ENCODE measurements at regions not wholly inside any gene's neighbourhood (a gene's known extent, or its start where the extent isn't known, plus 50 kb on each side); places are given as distances from the start of the nearest gene placed in this dataset.

DNA sequence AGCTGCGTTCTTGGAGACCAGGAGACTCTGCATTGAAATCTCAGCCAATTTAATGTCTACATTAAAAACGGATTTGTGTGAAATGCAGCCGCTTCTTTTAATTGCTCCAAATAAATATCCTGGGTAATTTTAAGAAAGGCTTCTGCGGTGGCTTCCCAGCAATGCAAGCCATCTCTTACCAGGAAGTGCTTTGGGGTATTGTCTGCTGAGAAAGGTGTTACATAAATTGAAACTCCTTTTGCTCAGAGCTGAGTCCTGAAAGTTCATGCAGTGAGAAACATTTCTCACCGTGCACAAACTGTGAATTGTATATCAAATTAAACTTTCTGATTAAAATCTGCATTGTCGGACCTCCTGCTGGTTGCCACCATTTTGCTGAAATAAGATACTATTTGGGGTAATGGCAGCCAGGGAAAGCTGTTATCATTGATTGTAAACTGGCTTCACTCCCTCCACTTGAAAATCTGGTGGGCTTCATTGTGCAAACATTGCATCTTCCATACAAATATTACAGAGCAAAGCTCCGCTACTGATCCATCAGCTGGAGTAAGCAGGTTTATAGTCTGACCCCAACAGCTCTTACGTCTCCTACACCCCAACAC lies 59.5 kb downstream of the ZIC5 start:
- no peak for ATAC-seq
- intact Hi-C loops (cut with DNase I), result loop anchor here in 1 of 2 donors (10.0 kb wide), 2 partner anchors 323 to 603 kb away; no protein-coding TSS in a partner anchor

DNA sequence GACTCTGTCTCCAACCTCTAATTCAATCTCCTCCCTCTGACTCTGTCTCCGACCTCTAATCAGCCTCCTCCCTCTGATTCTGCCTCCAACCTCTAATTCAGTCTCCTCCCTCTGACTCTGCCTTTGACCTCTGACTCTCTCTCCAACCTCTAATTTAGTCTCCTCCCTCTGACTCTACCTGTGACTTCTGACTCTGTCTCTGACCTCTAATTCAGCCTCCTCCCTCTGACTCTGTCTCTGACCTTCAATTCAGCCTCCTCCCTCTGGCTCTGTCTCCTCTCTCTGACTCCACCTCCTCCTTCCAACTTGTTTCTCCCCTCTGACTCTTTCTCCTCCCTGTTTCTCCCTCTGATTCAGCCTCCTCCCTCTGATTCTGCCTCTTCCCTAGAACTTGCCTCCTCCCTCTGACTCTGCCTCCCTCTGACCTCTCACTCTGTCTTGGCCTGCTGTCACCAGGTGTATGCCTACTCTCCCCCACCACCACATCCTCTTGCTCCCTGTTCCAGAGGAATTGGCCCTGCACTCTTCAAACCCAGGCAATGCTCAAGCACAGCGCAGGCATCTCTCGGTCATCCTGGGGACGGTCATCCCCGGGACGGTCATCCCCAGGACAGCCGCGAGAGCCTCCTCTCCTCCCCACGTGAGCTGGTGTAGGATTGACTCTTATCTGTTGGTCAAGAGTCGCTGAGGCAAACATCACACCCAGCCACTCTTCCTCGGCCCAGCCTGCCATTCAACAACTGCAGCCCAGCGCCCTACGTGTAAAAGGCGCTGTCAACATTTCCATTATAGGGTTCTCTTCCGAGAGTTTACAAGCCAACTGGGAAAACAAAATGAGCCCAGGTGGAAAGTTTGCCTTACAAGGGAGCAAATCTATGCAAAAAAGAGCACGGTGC lies 60.2 kb downstream of the ZIC5 start:
- intact Hi-C loops (cut with DNase I), result loop anchor here in 1 of 2 donors (10.0 kb wide), 2 partner anchors 323 to 603 kb away; no protein-coding TSS in a partner anchor
- no peak overlapping the region for H3K4me3 ChIP-seq
- TF ChIP-seq, protein P1, sequence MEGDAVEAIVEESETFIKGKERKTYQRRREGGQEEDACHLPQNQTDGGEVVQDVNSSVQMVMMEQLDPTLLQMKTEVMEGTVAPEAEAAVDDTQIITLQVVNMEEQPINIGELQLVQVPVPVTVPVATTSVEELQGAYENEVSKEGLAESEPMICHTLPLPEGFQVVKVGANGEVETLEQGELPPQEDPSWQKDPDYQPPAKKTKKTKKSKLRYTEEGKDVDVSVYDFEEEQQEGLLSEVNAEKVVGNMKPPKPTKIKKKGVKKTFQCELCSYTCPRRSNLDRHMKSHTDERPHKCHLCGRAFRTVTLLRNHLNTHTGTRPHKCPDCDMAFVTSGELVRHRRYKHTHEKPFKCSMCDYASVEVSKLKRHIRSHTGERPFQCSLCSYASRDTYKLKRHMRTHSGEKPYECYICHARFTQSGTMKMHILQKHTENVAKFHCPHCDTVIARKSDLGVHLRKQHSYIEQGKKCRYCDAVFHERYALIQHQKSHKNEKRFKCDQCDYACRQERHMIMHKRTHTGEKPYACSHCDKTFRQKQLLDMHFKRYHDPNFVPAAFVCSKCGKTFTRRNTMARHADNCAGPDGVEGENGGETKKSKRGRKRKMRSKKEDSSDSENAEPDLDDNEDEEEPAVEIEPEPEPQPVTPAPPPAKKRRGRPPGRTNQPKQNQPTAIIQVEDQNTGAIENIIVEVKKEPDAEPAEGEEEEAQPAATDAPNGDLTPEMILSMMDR (IDR thresholded peaks at IDR 0.05), result no peak

More for the DNA sequence above, 59.5 kb downstream of the ZIC5 start:
- no peak overlapping the region for H3K4me3 ChIP-seq
- no peaks in the 10 kb centered on the region for H3K4me1 ChIP-seq
- peaks cover 0 to 78% of the 10 kb centered on the region in 2 donors for H3K27me3 ChIP-seq
- TF ChIP-seq, protein P1 (IDR thresholded peaks at IDR 0.05), result no peak
- DNase-seq, result no peak
- no peaks in the 10 kb centered on the region for H3K36me3 ChIP-seq
- no peaks in the 10 kb centered on the region for H3K9me3 ChIP-seq
- no peak overlapping the region for H3K27ac ChIP-seq

DNA sequence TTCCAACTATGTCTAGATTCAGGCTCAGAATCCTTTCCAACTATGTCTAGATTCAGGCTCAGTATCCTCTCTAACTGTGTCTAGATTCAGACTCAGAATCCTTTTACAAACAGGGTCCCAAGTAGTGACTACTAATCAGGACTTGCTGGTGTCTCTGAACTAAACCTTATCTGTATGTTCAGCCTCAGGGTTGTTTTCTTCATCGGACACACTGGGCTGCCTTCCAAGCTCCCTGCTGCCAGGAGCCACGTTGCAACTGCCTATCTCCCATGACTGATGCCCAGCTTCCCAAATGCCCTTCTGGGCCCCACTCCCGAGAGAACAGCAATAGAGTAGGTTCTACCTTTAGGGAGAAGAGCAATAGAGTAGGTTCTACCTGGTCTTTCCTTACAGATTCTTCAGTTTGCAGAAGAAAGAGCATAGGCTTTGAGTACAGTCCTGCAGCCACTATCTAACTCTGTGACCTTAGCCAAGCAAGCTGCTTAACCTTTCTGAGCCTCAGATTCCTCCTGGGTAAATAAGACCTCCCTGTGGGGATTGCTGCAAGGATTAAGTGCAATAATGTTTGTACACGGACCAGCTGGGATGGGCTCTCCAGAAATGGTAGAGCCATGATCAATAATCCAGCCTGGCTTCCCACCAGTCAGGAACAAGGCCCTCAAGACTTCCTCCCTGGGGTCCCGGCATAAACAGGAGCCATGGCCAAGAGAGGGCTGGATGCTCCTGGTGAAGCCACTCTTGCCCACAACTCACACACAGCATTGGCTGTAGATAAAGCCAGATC lies 61.5 kb downstream of the ZIC5 start:
- TF ChIP-seq, protein P1 (IDR thresholded peaks at IDR 0.05), result no peak
- DNase-seq, result no peak
- Histone ChIP-seq H3K9me3 (no peaks in the 10 kb centered on the region), H3K4me3 (no peak overlapping the region), H3K4me1 (no peaks in the 10 kb centered on the region), H3K36me3 (no peaks in the 10 kb centered on the region), H3K27me3 (peaks cover 0 to 73% of the 10 kb centered on the region in 2 donors), H3K27ac (no peak overlapping the region)
- ATAC-seq, result no peak
- intact Hi-C loops (cut with DNase I), result loop anchor here in 1 of 2 donors (10.0 kb wide), 2 partner anchors 325 to 605 kb away; no protein-coding TSS in a partner anchor

More for the DNA sequence above, 60.2 kb downstream of the ZIC5 start:
- ATAC-seq, result no peak
- Histone ChIP-seq H3K4me1 (no peaks in the 10 kb centered on the region), H3K27me3 (peaks cover 0 to 78% of the 10 kb centered on the region in 2 donors), H3K9me3 (no peaks in the 10 kb centered on the region), H3K36me3 (no peaks in the 10 kb centered on the region), H3K27ac (no peak overlapping the region)
- DNase-seq, result no peak

DNA sequence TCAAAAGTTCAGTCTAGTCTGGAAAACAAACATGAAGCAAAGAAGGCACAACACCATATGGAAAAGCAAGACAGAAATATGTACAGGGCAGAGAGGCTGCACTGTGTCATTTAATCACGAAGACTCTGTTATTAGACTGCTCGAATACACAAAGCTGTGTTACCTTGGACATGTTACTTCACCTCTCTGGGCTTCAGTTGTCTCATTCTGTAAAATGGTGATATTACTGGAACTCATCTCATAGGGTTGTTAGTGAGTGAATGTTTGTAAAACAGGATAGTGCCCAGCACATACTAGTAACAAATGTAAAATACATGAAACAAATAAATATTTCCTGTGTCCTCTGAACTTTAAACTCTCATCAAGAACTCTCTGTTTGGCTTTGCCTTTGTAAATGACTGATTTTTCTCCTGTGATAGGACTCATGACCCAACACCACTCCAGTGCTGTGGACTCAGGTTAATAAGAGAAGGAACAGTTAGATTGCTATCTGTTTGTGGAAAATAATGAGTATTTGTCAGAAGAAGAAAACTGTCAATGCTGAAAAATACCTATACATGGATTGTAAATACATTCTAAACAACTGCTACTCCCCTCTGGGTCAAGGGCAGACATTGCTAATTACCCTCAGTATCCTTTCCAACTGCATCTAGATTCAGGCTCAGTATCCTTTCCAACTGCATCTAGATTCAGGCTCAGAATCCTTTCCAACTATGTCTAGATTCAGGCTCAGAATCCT lies 62.3 kb downstream of the ZIC5 start:
- Histone ChIP-seq H3K4me3 (no peak overlapping the region), H3K4me1 (no peaks in the 10 kb centered on the region), H3K9me3 (no peaks in the 10 kb centered on the region), H3K27ac (no peak overlapping the region), H3K27me3 (peaks cover 0 to 70% of the 10 kb centered on the region in 2 donors), H3K36me3 (no peaks in the 10 kb centered on the region)
- ATAC-seq, result no peak
- intact Hi-C loops (cut with DNase I), result no loop called here
- TF ChIP-seq, protein P1 (IDR thresholded peaks at IDR 0.05), result no peak
- no peak for DNase-seq

All from left lung (tissue), 4 donors.